ENCODE measurements at regions not wholly inside any gene's neighbourhood (a gene's known extent, or its start where the extent isn't known, plus 50 kb on each side); places are given as distances from the start of the nearest gene placed in this dataset.

DNA sequence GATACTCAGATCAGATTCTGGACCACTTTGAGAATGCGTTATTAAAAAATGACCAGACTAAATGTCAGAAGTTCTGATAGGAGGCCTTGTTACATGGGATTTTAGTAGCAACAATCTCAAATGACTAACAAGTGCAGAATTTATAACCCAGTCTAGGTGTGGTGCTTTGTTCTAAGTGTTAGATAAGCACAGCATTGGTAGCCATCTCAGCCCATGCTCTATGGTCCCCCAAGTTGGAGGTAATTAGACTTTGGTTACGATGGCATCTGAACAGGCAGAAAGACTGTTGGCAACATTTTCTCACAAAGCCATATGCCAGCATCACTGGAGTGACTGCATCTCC, 140.4 kb upstream of the RPS23 start:
- TF ChIP-seq, protein P1, sequence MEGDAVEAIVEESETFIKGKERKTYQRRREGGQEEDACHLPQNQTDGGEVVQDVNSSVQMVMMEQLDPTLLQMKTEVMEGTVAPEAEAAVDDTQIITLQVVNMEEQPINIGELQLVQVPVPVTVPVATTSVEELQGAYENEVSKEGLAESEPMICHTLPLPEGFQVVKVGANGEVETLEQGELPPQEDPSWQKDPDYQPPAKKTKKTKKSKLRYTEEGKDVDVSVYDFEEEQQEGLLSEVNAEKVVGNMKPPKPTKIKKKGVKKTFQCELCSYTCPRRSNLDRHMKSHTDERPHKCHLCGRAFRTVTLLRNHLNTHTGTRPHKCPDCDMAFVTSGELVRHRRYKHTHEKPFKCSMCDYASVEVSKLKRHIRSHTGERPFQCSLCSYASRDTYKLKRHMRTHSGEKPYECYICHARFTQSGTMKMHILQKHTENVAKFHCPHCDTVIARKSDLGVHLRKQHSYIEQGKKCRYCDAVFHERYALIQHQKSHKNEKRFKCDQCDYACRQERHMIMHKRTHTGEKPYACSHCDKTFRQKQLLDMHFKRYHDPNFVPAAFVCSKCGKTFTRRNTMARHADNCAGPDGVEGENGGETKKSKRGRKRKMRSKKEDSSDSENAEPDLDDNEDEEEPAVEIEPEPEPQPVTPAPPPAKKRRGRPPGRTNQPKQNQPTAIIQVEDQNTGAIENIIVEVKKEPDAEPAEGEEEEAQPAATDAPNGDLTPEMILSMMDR (IDR thresholded peaks at IDR 0.05; ENCODE audit: low read length, missing control alignments), result no peak
- no peak for DNase-seq (ENCODE audit: low read depth)

DNA sequence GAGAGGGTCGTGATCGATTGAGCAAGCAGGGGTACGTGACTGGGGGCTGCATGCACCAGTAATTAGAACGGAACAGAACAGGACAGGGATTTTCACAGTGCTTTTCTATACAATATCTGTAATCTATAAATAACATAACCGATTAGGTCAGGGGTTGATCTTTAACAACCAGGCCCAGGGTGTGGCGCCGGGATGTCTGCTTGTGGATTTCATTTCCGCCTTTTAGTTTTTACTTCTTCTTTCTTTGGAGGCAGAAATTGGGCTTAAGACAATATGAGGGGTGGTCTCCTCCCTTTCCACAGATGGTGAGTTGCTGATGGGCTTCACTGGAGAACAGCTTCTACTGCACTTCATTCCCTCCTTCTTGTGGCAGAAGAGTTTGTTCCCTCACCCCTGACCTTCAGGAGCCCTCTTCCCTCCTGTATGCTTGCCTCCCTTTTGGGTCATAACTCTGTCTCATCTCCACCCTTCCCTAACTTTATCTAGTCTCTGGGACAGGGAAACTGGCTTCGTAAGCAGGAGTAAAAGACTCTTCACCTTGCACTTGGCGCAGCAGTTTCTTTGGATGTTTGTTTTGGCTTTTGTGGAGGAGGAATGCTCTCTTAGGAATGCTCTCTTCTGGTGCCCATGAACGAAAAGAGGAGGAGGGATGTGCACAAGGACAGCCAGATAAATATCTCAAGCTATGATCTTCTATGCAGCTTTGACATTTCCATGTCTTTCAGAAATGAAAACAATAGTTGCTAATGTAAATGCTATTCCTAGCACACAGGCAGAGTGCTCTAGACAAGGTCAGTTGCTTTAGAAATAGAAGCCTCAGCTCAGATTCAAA, 139.8 kb upstream of the RPS23 start:
- no peak for DNase-seq (ENCODE audit: low read depth)
- TF ChIP-seq, protein P1 (IDR thresholded peaks at IDR 0.05; ENCODE audit: low read length, missing control alignments), result no peak
- H3K4me3 ChIP-seq (replicated peaks; ENCODE audit: low read depth, low read length), result no peak overlapping the region

More for the DNA sequence above, 140.4 kb upstream of the RPS23 start:
- no peak overlapping the region for H3K4me3 ChIP-seq (replicated peaks; ENCODE audit: low read depth, low read length)

DNA sequence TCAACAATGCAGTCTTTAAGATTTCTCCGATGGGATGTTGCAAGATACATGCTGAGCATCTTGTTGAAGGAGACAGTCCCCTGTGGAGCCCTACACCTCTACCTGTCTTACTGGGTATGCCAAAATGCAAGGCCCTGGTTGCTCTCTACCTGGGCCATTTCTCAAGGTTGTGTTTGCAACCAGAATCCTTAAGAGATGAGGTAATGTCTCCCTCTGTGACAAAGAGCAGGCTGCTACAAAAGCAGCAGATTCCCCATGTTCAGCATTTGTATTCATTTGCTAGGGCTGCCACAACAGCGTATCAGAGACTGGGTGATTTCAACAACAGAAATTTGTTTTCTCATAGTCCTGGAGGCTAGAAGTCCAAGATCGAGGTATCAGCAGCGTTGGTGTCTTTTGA, 138.4 kb upstream of the RPS23 start:
- TF ChIP-seq, protein P1 (IDR thresholded peaks at IDR 0.05; ENCODE audit: low read length, missing control alignments), result no peak
- H3K4me3 ChIP-seq (replicated peaks; ENCODE audit: low read depth, low read length), result no peak overlapping the region
- DNase-seq (ENCODE audit: low read depth), result no peak

DNA sequence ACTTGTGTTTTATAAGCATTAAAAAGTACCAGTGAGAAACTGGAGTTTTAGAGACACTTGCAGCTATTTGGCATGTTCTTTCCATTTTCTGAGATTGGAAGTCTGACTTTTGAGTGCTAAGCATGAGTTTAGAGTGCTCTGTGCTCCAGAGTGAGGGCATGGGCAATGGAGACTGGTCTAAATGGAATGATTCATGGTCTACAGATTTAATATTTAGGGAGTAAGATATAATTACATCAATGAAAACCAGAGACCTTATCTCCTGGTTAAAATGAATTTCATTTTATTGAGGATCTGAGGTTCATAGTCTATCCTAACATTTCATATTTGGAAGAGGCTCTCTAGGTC, 135.9 kb upstream of the RPS23 start:
- no peak overlapping the region for H3K4me3 ChIP-seq (replicated peaks; ENCODE audit: low read depth, low read length)
- DNase-seq (ENCODE audit: low read depth), result no peak
- TF ChIP-seq, protein P1 (IDR thresholded peaks at IDR 0.05; ENCODE audit: low read length, missing control alignments), result no peak

DNA sequence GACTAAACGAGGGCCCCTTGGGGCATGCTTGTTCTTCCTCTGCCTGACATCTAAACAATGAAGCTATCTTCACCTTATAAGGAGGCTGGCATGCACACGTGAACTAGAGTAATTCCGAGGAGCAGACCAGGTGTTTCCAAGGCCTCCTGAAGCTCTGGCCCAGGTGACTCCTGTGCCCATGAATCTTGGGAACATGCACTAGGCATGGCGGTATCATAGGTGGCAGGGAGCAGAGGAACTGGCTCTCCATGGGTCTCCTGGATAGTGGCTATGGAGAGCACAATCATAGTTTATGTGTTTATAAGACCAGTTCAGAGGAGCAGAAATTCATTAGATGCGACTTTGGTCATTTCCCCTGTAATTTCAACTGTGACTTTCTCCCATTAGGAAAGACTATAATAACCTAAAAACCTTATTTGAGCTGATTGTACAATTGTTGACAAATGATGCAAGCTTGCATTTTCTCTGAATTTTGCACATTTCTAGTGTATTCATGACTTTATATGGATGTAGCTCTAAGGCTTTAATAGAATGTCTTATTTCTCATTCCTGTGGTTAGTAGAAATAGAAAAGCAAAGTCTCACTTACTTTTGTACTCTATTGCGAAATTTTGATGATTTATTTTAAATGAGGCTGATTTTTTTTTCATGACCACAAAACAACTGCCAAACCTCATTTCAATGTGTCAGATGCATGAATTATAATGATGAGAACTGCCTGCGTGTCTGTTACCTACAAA, 135.3 kb upstream of the RPS23 start:
- TF ChIP-seq, protein P1 (IDR thresholded peaks at IDR 0.05; ENCODE audit: low read length, missing control alignments), result no peak
- no peak overlapping the region for H3K4me3 ChIP-seq (replicated peaks; ENCODE audit: low read depth, low read length)
- peak; percentile 84 for DNase-seq (ENCODE audit: low read depth)

DNA sequence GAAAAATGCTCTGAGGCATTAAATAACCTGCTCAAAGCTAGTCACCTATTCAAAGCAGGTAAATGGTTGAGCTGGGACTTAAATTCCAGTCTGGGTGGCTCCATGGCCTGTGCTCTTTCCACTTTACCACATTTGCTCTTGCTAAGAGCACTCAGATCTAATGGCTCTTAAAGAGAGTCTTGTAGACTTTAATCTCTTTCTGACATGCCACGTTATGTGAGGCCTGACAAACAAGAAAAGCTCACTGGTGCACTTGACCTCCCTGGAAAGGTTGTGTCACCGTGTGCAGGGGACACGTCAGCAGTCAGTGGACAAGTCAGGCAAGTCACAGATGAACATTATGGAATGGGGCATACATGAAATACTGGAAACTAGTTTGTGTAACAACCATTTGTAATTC, 129.9 kb upstream of the RPS23 start:
- no peak for DNase-seq (ENCODE audit: low read depth)
- TF ChIP-seq, protein P1 (IDR thresholded peaks at IDR 0.05; ENCODE audit: low read length, missing control alignments), result no peak
- no peak overlapping the region for H3K4me3 ChIP-seq (replicated peaks; ENCODE audit: low read depth, low read length)
